Muscle layer of duodenum (tissue), 2 donors: ENCODE measurements at regions not wholly inside any gene's neighbourhood (a gene's known extent, or its start where the extent isn't known, plus 50 kb on each side); places are given as distances from the start of the nearest gene placed in this dataset.

Experiments
- H3K27ac ChIP-seq: one replicate; pipeline ENCODE4 v1.7.0; 2013; ENCODE audit warnings: mild to moderate bottlenecking, low read length
- H3K27me3 ChIP-seq: one replicate; pipeline ENCODE4 v1.7.0; 2013; ENCODE audit warnings: low read depth, mild to moderate bottlenecking, control low read depth, low read length
- H3K36me3 ChIP-seq, 2 donors: one replicate each; pipeline ENCODE4 v1.7.0; 2013; ENCODE audit warnings: low read length in 2 of 2, control low read depth in 1 of 2, mild to moderate bottlenecking in 1 of 2; ENCODE audit not compliant: insufficient read depth in 2 of 2, control insufficient read depth in 1 of 2
- H3K4me1 ChIP-seq, 2 donors: one replicate each; pipeline ENCODE4 v1.7.0; 2013; ENCODE audit warnings: low read length in 2 of 2, mild to moderate bottlenecking in 2 of 2, control low read depth in 1 of 2, moderate library complexity in 1 of 2; ENCODE audit not compliant: insufficient read depth in 2 of 2, control insufficient read depth in 1 of 2
- H3K4me3 ChIP-seq, 2 donors: one replicate each; pipeline ENCODE4 v1.7.0; 2013; ENCODE audit warnings: low read length in 2 of 2, low read depth in 1 of 2, mild to moderate bottlenecking in 1 of 2
- H3K9me3 ChIP-seq, 2 donors: one replicate each; pipeline ENCODE4 v1.7.0; 2013; ENCODE audit warnings: low read length in 2 of 2, control low read depth in 1 of 2, mild to moderate bottlenecking in 1 of 2; ENCODE audit not compliant: control insufficient read depth in 1 of 2
- donor health status: healthy.

- H3K9me3 ChIP-seq, result peaks cover 16% of the 10 kb centered on the region in 2 donors
- no peaks in the 10 kb centered on the region for H3K36me3 ChIP-seq
- no peak overlapping the region for H3K27ac ChIP-seq
- H3K4me1 ChIP-seq, result no peaks in the 10 kb centered on the region
- no peaks in the 10 kb centered on the region for H3K27me3 ChIP-seq
- no peak overlapping the region for H3K4me3 ChIP-seq
These were observed 78.7 kb downstream of the ETS2 start for GRCh38 chr21:38884440-38884839.

GRCh38 chr21:38883142-38883541 lies 77.4 kb downstream of the ETS2 start:
- Histone ChIP-seq H3K36me3 (no peaks in the 10 kb centered on the region), H3K27ac (no peak overlapping the region), H3K4me1 (no peaks in the 10 kb centered on the region), H3K27me3 (no peaks in the 10 kb centered on the region), H3K9me3 (peaks cover 16% of the 10 kb centered on the region in 2 donors), H3K4me3 (no peak overlapping the region)

- Histone ChIP-seq H3K36me3 (no peaks in the 10 kb centered on the region), H3K27me3 (no peaks in the 10 kb centered on the region), H3K27ac (no peak overlapping the region), H3K9me3 (peaks cover under 1 to 5% of the 10 kb centered on the region in 2 donors), H3K4me1 (no peaks in the 10 kb centered on the region), H3K4me3 (no peak overlapping the region)
These were observed 75.4 kb downstream of the ETS2 start for GRCh38 chr21:38881131-38881530.

- Histone ChIP-seq H3K4me1 (no peaks in the 10 kb centered on the region), H3K9me3 (peaks cover 0 to 5% of the 10 kb centered on the region in 2 donors), H3K27ac (no peak overlapping the region), H3K36me3 (no peaks in the 10 kb centered on the region), H3K27me3 (no peaks in the 10 kb centered on the region), H3K4me3 (no peak overlapping the region)
These were observed 74.8 kb downstream of the ETS2 start for GRCh38 chr21:38880577-38880966.

- Histone ChIP-seq H3K27ac (no peak overlapping the region), H3K4me1 (no peaks in the 10 kb centered on the region), H3K9me3 (peaks cover 0 to 5% of the 10 kb centered on the region in 2 donors), H3K36me3 (no peaks in the 10 kb centered on the region), H3K27me3 (no peaks in the 10 kb centered on the region), H3K4me3 (no peak overlapping the region)
These were observed 74.3 kb downstream of the ETS2 start for GRCh38 chr21:38879912-38880576.

GRCh38 chr21:38878379-38879179 lies 72.8 kb downstream of the ETS2 start:
- Histone ChIP-seq H3K36me3 (no peaks in the 10 kb centered on the region), H3K27me3 (no peaks in the 10 kb centered on the region), H3K9me3 (peaks cover 0 to 5% of the 10 kb centered on the region in 2 donors), H3K4me3 (no peak overlapping the region), H3K27ac (no peak overlapping the region), H3K4me1 (no peaks in the 10 kb centered on the region)

GRCh38 chr21:38875694-38876492 lies 70.2 kb downstream of the ETS2 start:
- no peaks in the 10 kb centered on the region for H3K36me3 ChIP-seq
- no peak overlapping the region for H3K4me3 ChIP-seq
- H3K4me1 ChIP-seq, result no peaks in the 10 kb centered on the region
- no peaks in the 10 kb centered on the region for H3K27me3 ChIP-seq
- no peak overlapping the region for H3K27ac ChIP-seq
- H3K9me3 ChIP-seq, result peaks cover 0 to 5% of the 10 kb centered on the region in 2 donors
